SK-N-SH (cell line): ENCODE measurements at regions not wholly inside any gene's neighbourhood (a gene's known extent, or its start where the extent isn't known, plus 50 kb on each side); places are given as distances from the start of the nearest gene placed in this dataset.

Experiments
- CTCF ChIA-PET: fragments of 300-600, 350-600 bp; formaldehyde crosslinking; extraction: SDS; loops from one replicate; lab custom pipeline; 2021; lab: Yijun Ruan, JAX
- POLR2A ChIA-PET: fragments of 350-600 bp; sonication (Branson Sonifier 250); formaldehyde crosslinking; extraction: SDS; loops from one replicate; lab custom pipeline; 2020; ENCODE audit warnings: antibody characterized with exemption, inconsistent platforms; lab: Yijun Ruan, JAX
- DNase-seq: peaks from one replicate; pipeline ENCODE4 v3.0.0; 2012
- H2AFZ ChIP-seq: fragments of 200-600 bp; sonication (generic); 2 replicates; pipeline ENCODE4 v1.8.1; 2016; ENCODE audit warnings: antibody characterized with exemption, mild to moderate bottlenecking, low read depth
- H3F3A ChIP-seq: fragments of 200-600 bp; sonication (generic); replicated peaks from 2 replicates; pipeline ENCODE3; 2016; ENCODE audit warnings: antibody characterized with exemption, mild to moderate bottlenecking; ENCODE audit not compliant: insufficient read depth
- H3K27ac ChIP-seq, 2 experiments: fragments of 200-500 bp in 1 of 2; fragments of 200-600 bp in 1 of 2; sonication (Bioruptor generic) in 1 of 2; sonication (generic), shearing (Covaris generic) in 1 of 2; 2 replicates each; pipeline versions ENCODE4 v1.5.1 to v1.6.1; 2014 to 2016; ENCODE audit warnings: low read depth in 2 of 2, inconsistent platforms in 1 of 2, low read length in 1 of 2, mild to moderate bottlenecking in 1 of 2, mixed read lengths in 1 of 2
- H3K27me3 ChIP-seq: fragments of 200-600 bp; sonication (generic), shearing (Covaris generic); 2 replicates; pipeline ENCODE4 v1.6.1; 2016; ENCODE audit warnings: mixed run types; ENCODE audit not compliant: insufficient read depth
- H3K36me3 ChIP-seq, 2 experiments: fragments of 200-500 bp in 1 of 2; fragments of 200-600 bp in 1 of 2; sonication (Bioruptor generic) in 1 of 2; sonication (generic) in 1 of 2; replicated peaks in 1 of 2; 2 replicates each; pipeline versions ENCODE3 to v1.5.1; 2014 to 2016; ENCODE audit warnings: low read length in 1 of 2, mild to moderate bottlenecking in 1 of 2; ENCODE audit not compliant: insufficient read depth in 2 of 2, control insufficient read depth in 1 of 2
- H3K4me1 ChIP-seq, 2 experiments: fragments of 200-500 bp in 1 of 2; fragments of 200-600 bp in 1 of 2; sonication (Bioruptor generic) in 1 of 2; sonication (generic), shearing (Covaris generic) in 1 of 2; 2 replicates each; pipeline versions ENCODE4 v1.5.1 to v1.6.1; 2014 to 2016; ENCODE audit warnings: low read depth in 1 of 2, low read length in 1 of 2, mixed run types in 1 of 2; ENCODE audit not compliant: insufficient read depth in 2 of 2, control insufficient read depth in 1 of 2
- H3K4me2 ChIP-seq: fragments of 200-600 bp; sonication (generic), shearing (Covaris generic); 2 replicates; pipeline ENCODE4 v1.6.1; 2017; ENCODE audit warnings: mixed run types
- H3K4me3 ChIP-seq, 2 experiments: fragments of 200-500 bp in 1 of 2; fragments of 200-600 bp in 1 of 2; sonication (Bioruptor generic) in 1 of 2; sonication (generic), shearing (Covaris generic) in 1 of 2; 2 replicates each; pipeline versions ENCODE4 v1.5.1 to v1.8.1; 2014 to 2016; ENCODE audit warnings: low read depth in 2 of 2, inconsistent platforms in 1 of 2, low read length in 1 of 2, mild to moderate bottlenecking in 1 of 2, mixed read lengths in 1 of 2, moderate library complexity in 1 of 2
- H3K79me2 ChIP-seq: fragments of 200-600 bp; sonication (generic); 2 replicates; pipeline ENCODE4 v1.8.1; 2017; ENCODE audit warnings: mild to moderate bottlenecking; ENCODE audit not compliant: insufficient read depth
- H3K9ac ChIP-seq: fragments of 200-600 bp; sonication (generic); 2 replicates; pipeline ENCODE4 v1.6.1; 2017; ENCODE audit warnings: mixed run types
- H3K9me2 ChIP-seq: fragments of 200-600 bp; sonication (generic); 2 replicates; pipeline ENCODE4 v1.6.1; 2017; ENCODE audit warnings: mixed run types
- H3K9me3 ChIP-seq: fragments of 200-600 bp; sonication (generic); 2 replicates; pipeline ENCODE4 v1.6.1; 2017; ENCODE audit warnings: mixed run types, mild to moderate bottlenecking, moderate library complexity
- H4K20me1 ChIP-seq: fragments of 200-600 bp; sonication (generic); 2 replicates; pipeline ENCODE4 v1.6.1; 2017; ENCODE audit warnings: mild to moderate bottlenecking, mixed run types; ENCODE audit not compliant: insufficient read depth
- CHD2 ChIP-seq: fragments of 150-350 bp; IDR thresholded peaks from 2 replicates; pipeline ENCODE4 v1.6.1; 2018; ENCODE audit warnings: low read length; ENCODE audit not compliant: partially characterized antibody
- EP300 ChIP-seq, 2 experiments: IDR thresholded peaks; 2 replicates each; pipeline versions ENCODE4 v1.4.0 to v1.6.1; 2012; ENCODE audit warnings: borderline replicate concordance in 1 of 2, low read depth in 1 of 2, low read length in 1 of 2
- FOSL2 ChIP-seq: IDR thresholded peaks from 2 replicates; pipeline ENCODE4 v1.4.0; 2012; ENCODE audit warnings: low read depth, mild to moderate bottlenecking, moderate library complexity, borderline replicate concordance
- GABPA ChIP-seq: IDR thresholded peaks from 2 replicates; pipeline ENCODE4 v1.4.0; 2012; ENCODE audit warnings: low read depth, mild to moderate bottlenecking
- GATA2 ChIP-seq: sonication (generic); formaldehyde crosslinking; IDR thresholded peaks from 2 replicates; pipeline ENCODE4 v1.5.0; 2020; ENCODE audit warnings: mild to moderate bottlenecking, missing genetic modification reagents
- NFIC ChIP-seq: IDR thresholded peaks from 2 replicates; pipeline ENCODE4 v1.4.0; 2012; ENCODE audit warnings: borderline replicate concordance
- NRF1 ChIP-seq: IDR thresholded peaks from 2 replicates; pipeline ENCODE4 v1.6.1; 2012; ENCODE audit warnings: low read depth, mild to moderate bottlenecking, low read length
- RFX5 ChIP-seq: IDR thresholded peaks from 2 replicates; pipeline ENCODE4 v1.6.1; 2012; ENCODE audit warnings: mild to moderate bottlenecking, improper control_type of control experiment, low read length
- TAF1 ChIP-seq: IDR thresholded peaks from 2 replicates; pipeline ENCODE4 v1.6.1; 2012; ENCODE audit warnings: low read depth, mild to moderate bottlenecking, low read length, moderate library complexity, borderline replicate concordance
- WGBS: methylation state at CpG from one replicate; pipeline ENCODE4 v1.1.6; 2017; ENCODE audit warnings: low lambda C conversion rate; 5-methylcytosine and 5-hydroxymethylcytosine counted together
- TF ChIP-seq, protein P1 (sequence below): IDR thresholded peaks from 2 replicates; pipeline ENCODE4 v1.4.0; 2012; ENCODE audit warnings: low read depth, borderline replicate concordance
- TF ChIP-seq, protein P2 (sequence below): fragments of 200-600 bp; sonication (generic); IDR thresholded peaks from 2 replicates; pipeline ENCODE4 v1.6.1; 2017; ENCODE audit warnings: antibody characterized with exemption, mild to moderate bottlenecking, moderate library complexity
- TF ChIP-seq, protein P3 (sequence below): IDR thresholded peaks from 2 replicates; pipeline ENCODE4 v1.4.0; 2012; ENCODE audit warnings: low read depth
- TF ChIP-seq, protein P4 (sequence below): fragments of 150-350 bp; IDR thresholded peaks from 2 replicates; pipeline ENCODE4 v1.6.1; 2017; ENCODE audit warnings: antibody characterized with exemption, low read length, low read depth, borderline replicate concordance
- TF ChIP-seq, protein P5 (sequence below): fragments of 150-350 bp; IDR thresholded peaks from 2 replicates; pipeline ENCODE4 v1.6.1; 2016; ENCODE audit warnings: mild to moderate bottlenecking, low read depth, low read length

DNA sequence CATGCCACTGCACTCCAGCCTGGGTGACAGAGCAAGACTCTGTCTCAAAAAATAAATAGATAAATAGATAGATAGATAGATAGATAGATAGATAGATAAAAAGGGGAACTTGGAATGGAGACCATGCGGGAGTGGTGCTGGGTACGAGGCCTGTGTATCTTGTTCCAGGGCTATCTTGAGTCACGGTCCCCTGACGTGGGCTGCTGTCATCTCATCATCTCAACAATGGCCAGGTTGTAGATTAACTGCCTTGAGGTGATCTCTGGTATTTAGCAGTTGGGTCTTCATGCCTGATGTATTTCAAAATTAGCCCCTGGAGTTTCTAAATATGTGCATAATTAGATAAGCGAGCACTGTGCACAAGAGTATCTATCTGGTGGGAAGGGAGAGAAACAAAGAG, 212.1 kb downstream of the CDRT15L2 start:
- Histone ChIP-seq H3K27me3 (no peaks in the 10 kb centered on the region), H4K20me1 (no peaks in the 10 kb centered on the region), H3K36me3 (no peaks in the 10 kb centered on the region), H3K9me2 (no peaks in the 10 kb centered on the region), H2AFZ (no peak overlapping the region), H3K9ac (no peak overlapping the region), H3F3A (no peaks in the 10 kb centered on the region), H3K79me2 (no peaks in the 10 kb centered on the region), H3K9me3 (no peaks in the 10 kb centered on the region), H3K4me2 (no peak overlapping the region), H3K4me1 (no peaks in the 10 kb centered on the region), H3K4me3 (no peak overlapping the region), H3K27ac (no peak overlapping the region)
- DNase-seq, result no peak
- POLR2A ChIA-PET, result no interaction called here
- no peak for TF ChIP-seq GATA2 (CRISPR knock-in tag)
- TF ChIP-seq, protein P1, sequence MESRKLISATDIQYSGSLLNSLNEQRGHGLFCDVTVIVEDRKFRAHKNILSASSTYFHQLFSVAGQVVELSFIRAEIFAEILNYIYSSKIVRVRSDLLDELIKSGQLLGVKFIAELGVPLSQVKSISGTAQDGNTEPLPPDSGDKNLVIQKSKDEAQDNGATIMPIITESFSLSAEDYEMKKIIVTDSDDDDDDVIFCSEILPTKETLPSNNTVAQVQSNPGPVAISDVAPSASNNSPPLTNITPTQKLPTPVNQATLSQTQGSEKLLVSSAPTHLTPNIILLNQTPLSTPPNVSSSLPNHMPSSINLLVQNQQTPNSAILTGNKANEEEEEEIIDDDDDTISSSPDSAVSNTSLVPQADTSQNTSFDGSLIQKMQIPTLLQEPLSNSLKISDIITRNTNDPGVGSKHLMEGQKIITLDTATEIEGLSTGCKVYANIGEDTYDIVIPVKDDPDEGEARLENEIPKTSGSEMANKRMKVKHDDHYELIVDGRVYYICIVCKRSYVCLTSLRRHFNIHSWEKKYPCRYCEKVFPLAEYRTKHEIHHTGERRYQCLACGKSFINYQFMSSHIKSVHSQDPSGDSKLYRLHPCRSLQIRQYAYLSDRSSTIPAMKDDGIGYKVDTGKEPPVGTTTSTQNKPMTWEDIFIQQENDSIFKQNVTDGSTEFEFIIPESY, result no peak
- TF ChIP-seq GABPA, result no peak
- TF ChIP-seq, protein P2, sequence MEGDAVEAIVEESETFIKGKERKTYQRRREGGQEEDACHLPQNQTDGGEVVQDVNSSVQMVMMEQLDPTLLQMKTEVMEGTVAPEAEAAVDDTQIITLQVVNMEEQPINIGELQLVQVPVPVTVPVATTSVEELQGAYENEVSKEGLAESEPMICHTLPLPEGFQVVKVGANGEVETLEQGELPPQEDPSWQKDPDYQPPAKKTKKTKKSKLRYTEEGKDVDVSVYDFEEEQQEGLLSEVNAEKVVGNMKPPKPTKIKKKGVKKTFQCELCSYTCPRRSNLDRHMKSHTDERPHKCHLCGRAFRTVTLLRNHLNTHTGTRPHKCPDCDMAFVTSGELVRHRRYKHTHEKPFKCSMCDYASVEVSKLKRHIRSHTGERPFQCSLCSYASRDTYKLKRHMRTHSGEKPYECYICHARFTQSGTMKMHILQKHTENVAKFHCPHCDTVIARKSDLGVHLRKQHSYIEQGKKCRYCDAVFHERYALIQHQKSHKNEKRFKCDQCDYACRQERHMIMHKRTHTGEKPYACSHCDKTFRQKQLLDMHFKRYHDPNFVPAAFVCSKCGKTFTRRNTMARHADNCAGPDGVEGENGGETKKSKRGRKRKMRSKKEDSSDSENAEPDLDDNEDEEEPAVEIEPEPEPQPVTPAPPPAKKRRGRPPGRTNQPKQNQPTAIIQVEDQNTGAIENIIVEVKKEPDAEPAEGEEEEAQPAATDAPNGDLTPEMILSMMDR, result no peak
- TF ChIP-seq, protein P3, sequence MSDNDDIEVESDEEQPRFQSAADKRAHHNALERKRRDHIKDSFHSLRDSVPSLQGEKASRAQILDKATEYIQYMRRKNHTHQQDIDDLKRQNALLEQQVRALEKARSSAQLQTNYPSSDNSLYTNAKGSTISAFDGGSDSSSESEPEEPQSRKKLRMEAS, result no peak
- no peak for TF ChIP-seq CHD2
- TF ChIP-seq TAF1, result no peak
- no peak for TF ChIP-seq NFIC
- TF ChIP-seq, protein P4, sequence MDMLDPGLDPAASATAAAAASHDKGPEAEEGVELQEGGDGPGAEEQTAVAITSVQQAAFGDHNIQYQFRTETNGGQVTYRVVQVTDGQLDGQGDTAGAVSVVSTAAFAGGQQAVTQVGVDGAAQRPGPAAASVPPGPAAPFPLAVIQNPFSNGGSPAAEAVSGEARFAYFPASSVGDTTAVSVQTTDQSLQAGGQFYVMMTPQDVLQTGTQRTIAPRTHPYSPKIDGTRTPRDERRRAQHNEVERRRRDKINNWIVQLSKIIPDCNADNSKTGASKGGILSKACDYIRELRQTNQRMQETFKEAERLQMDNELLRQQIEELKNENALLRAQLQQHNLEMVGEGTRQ, result no peak
- TF ChIP-seq RFX5, result no peak
- no peak for TF ChIP-seq EP300 (IDR thresholded peaks at IDR 0.05; ENCODE audit: borderline replicate concordance in 1 of 2, low read depth in 1 of 2, low read length in 1 of 2)
- no peak for TF ChIP-seq FOSL2
- TF ChIP-seq, protein P5, sequence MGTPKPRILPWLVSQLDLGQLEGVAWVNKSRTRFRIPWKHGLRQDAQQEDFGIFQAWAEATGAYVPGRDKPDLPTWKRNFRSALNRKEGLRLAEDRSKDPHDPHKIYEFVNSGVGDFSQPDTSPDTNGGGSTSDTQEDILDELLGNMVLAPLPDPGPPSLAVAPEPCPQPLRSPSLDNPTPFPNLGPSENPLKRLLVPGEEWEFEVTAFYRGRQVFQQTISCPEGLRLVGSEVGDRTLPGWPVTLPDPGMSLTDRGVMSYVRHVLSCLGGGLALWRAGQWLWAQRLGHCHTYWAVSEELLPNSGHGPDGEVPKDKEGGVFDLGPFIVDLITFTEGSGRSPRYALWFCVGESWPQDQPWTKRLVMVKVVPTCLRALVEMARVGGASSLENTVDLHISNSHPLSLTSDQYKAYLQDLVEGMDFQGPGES, result no peak
- no peak for TF ChIP-seq NRF1
- WGBS, result 87% methylated on average over 5 of the region's 5 CpGs
- CTCF ChIA-PET, result no interaction called here
